Cardiac muscle cell (in vitro differentiated cells and primary cell): ENCODE measurements at regions not wholly inside any gene's neighbourhood (a gene's known extent, or its start where the extent isn't known, plus 50 kb on each side); places are given as distances from the start of the nearest gene placed in this dataset.

Source experiments
- DNase-seq, 2 donors: peaks; one replicate each; pipeline versions ENCODE4 v3.0.0 to v3.0.0-alpha.2; 2010 to 2017; ENCODE audit warnings: low read depth in 1 of 2, low spot score in 1 of 2
- H3K27ac ChIP-seq: fragments of 200-600 bp; sonication (generic); 2 replicates; pipeline ENCODE4 v1.5.1; 2016
- H3K27me3 ChIP-seq: fragments of 200-600 bp; sonication (generic); 2 replicates; pipeline ENCODE4 v1.6.0; 2016; ENCODE audit warnings: control low read depth
- H3K36me3 ChIP-seq: fragments of 200-600 bp; sonication (generic); 2 replicates; pipeline ENCODE4 v1.5.1; 2016; ENCODE audit warnings: control low read depth
- H3K4me1 ChIP-seq: fragments of 200-600 bp; sonication (generic); 2 replicates; pipeline ENCODE4 v1.8.1; 2017; ENCODE audit warnings: low read depth, mild to moderate bottlenecking, mixed run types
- H3K4me3 ChIP-seq: fragments of 200-600 bp; sonication (generic); 2 replicates; pipeline ENCODE4 v1.5.1; 2016; ENCODE audit warnings: mild to moderate bottlenecking
- H3K9me3 ChIP-seq: fragments of 200-600 bp; sonication (generic); 2 replicates; pipeline ENCODE4 v1.5.1; 2017; ENCODE audit warnings: low read depth, mild to moderate bottlenecking, control low read depth
- CTCF ChIP-seq: IDR thresholded peaks from 2 replicates; pipeline ENCODE4 v1.5.1; 2012; ENCODE audit warnings: low read depth, mild to moderate bottlenecking, low read length

- H3K4me1 ChIP-seq, result peaks cover 9% of the 10 kb centered on the region
- no peaks in the 10 kb centered on the region for H3K36me3 ChIP-seq
- H3K27me3 ChIP-seq, result no peaks in the 10 kb centered on the region
- no peaks in the 10 kb centered on the region for H3K9me3 ChIP-seq
- peak overlapping the region; percentile 24 for H3K27ac ChIP-seq
- no peak overlapping the region for H3K4me3 ChIP-seq
- TF ChIP-seq CTCF, result no peak
- DNase-seq, result no peak
Measured at GRCh38 chr12:93081810-93082165, 152.7 kb upstream of the EEA1 start.

- no peak for TF ChIP-seq CTCF
- Histone ChIP-seq H3K27ac (no peak overlapping the region), H3K4me3 (no peak overlapping the region), H3K27me3 (no peaks in the 10 kb centered on the region), H3K9me3 (no peaks in the 10 kb centered on the region), H3K36me3 (no peaks in the 10 kb centered on the region), H3K4me1 (peaks cover 4% of the 10 kb centered on the region)
- DNase-seq, result no peak
Measured at GRCh38 chr12:93085383-93086287, 156.5 kb upstream of the EEA1 start.

- H3K27me3 ChIP-seq, result no peaks in the 10 kb centered on the region
- no peak overlapping the region for H3K27ac ChIP-seq
- no peak overlapping the region for H3K4me3 ChIP-seq
- TF ChIP-seq CTCF, result no peak
- H3K9me3 ChIP-seq, result no peaks in the 10 kb centered on the region
- H3K36me3 ChIP-seq, result no peaks in the 10 kb centered on the region
- no peak for DNase-seq
- H3K4me1 ChIP-seq, result no peaks in the 10 kb centered on the region
Measured at GRCh38 chr12:93086288-93086727, 157.2 kb upstream of the EEA1 start.

GRCh38 chr12:93087840-93088610 is 158.9 kb upstream of the EEA1 start:
- Histone ChIP-seq H3K4me3 (no peak overlapping the region), H3K27ac (no peak overlapping the region), H3K36me3 (no peaks in the 10 kb centered on the region), H3K9me3 (no peaks in the 10 kb centered on the region), H3K27me3 (no peaks in the 10 kb centered on the region), H3K4me1 (no peaks in the 10 kb centered on the region)
- no peak for TF ChIP-seq CTCF
- no peak for DNase-seq

GRCh38 chr12:93089805-93090569 is 160.9 kb upstream of the EEA1 start:
- no peaks in the 10 kb centered on the region for H3K9me3 ChIP-seq
- H3K27me3 ChIP-seq, result no peaks in the 10 kb centered on the region
- H3K36me3 ChIP-seq, result no peaks in the 10 kb centered on the region
- TF ChIP-seq CTCF, result no peak
- no peak overlapping the region for H3K27ac ChIP-seq
- DNase-seq, result peak in 1 of 2 donors; percentile 61
- no peaks in the 10 kb centered on the region for H3K4me1 ChIP-seq
- H3K4me3 ChIP-seq, result no peak overlapping the region
